DOHH2 (cell line): ENCODE measurements at regions not wholly inside any gene's neighbourhood (a gene's known extent, or its start where the extent isn't known, plus 50 kb on each side); places are given as distances from the start of the nearest gene placed in this dataset.

Experiments
- H3F3A ChIP-seq: fragments of 200-600 bp; sonication (generic), shearing (Covaris generic); 2 replicates; pipeline ENCODE4 v1.6.0; 2016; ENCODE audit warnings: antibody characterized with exemption, mild to moderate bottlenecking; ENCODE audit not compliant: control insufficient read depth, insufficient read depth
- H3K27ac ChIP-seq: fragments of 200-600 bp; sonication (generic); 2 replicates; pipeline ENCODE4 v1.5.1; 2014; ENCODE audit warnings: low read depth, mild to moderate bottlenecking, low read length, moderate library complexity
- H3K27me3 ChIP-seq: fragments of 200-600 bp; sonication (generic); 2 replicates; pipeline ENCODE4 v1.6.1; 2014; ENCODE audit warnings: mild to moderate bottlenecking, low read length, mixed read lengths; ENCODE audit not compliant: control insufficient read depth
- H3K36me3 ChIP-seq: fragments of 200-600 bp; sonication (generic); 2 replicates; pipeline ENCODE4 v1.6.1; 2014; ENCODE audit warnings: mild to moderate bottlenecking, low read length, moderate library complexity, mixed read lengths; ENCODE audit not compliant: control insufficient read depth
- H3K4me1 ChIP-seq: fragments of 200-600 bp; sonication (generic); 2 replicates; pipeline ENCODE4 v1.6.1; 2014; ENCODE audit warnings: mild to moderate bottlenecking, low read length, mixed read lengths; ENCODE audit not compliant: control insufficient read depth
- H3K4me2 ChIP-seq: fragments of 200-600 bp; sonication (generic); 2 replicates; pipeline ENCODE4 v1.6.0; 2014; ENCODE audit warnings: mild to moderate bottlenecking, low read length, moderate library complexity
- H3K4me3 ChIP-seq: fragments of 200-600 bp; sonication (generic); 2 replicates; pipeline ENCODE4 v1.5.1; 2014; ENCODE audit warnings: mild to moderate bottlenecking, low read length, mixed read lengths
- H3K79me2 ChIP-seq: fragments of 200-600 bp; sonication (generic); 2 replicates; pipeline ENCODE4 v1.6.1; 2014; ENCODE audit warnings: mild to moderate bottlenecking, low read length, mixed read lengths; ENCODE audit not compliant: control insufficient read depth
- H3K9me2 ChIP-seq: fragments of 200-600 bp; sonication (generic); replicated peaks from 2 replicates; pipeline ENCODE4 v1.6.1; 2014; ENCODE audit warnings: mild to moderate bottlenecking, low read length, mixed read lengths; ENCODE audit not compliant: control insufficient read depth
- H3K9me3 ChIP-seq: fragments of 200-600 bp; sonication (generic); 2 replicates; pipeline ENCODE4 v1.6.1; 2014; ENCODE audit warnings: antibody characterized with exemption, low read length, mixed read lengths; ENCODE audit not compliant: control insufficient read depth, insufficient read depth
- H4K20me1 ChIP-seq: fragments of 200-600 bp; sonication (generic); 2 replicates; pipeline ENCODE4 v1.6.0; 2014; ENCODE audit warnings: low read depth, mild to moderate bottlenecking, antibody characterized with exemption, low read length, moderate library complexity; ENCODE audit not compliant: control insufficient read depth, insufficient read depth
- EZH2phosphoT487 ChIP-seq: fragments of 200-600 bp; sonication (generic); IDR thresholded peaks from 2 replicates; pipeline ENCODE4 v1.6.1; 2017; ENCODE audit warnings: borderline replicate concordance, mild to moderate bottlenecking, antibody characterized with exemption, low read length, moderate library complexity, mixed read lengths
- TF ChIP-seq, protein P1 (sequence below): fragments of 200-600 bp; sonication (generic); IDR thresholded peaks from one replicate; pipeline ENCODE4 v1.5.1; 2014; ENCODE audit warnings: antibody characterized with exemption, mild to moderate bottlenecking, low read depth, low read length; ENCODE audit not compliant: poor library complexity, severe bottlenecking

DNA sequence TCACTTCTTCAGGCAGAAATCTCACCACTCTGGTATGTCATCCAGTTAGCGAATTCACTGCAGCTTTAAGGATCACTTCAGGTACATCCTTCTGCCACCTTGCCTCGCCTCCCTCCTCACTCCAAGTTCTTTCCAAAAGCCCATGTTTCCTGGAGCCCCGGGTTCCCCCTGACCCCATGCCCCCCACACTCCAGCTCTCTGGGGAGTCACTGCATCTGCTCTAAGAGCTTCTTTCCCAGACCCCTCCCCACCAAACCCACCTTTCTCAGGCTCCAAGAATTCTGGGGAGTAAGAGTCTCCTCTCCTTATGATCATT is 969.5 kb upstream of the ZNF722 start:
- TF ChIP-seq EZH2phosphoT487 = no peak
- TF ChIP-seq, protein P1, sequence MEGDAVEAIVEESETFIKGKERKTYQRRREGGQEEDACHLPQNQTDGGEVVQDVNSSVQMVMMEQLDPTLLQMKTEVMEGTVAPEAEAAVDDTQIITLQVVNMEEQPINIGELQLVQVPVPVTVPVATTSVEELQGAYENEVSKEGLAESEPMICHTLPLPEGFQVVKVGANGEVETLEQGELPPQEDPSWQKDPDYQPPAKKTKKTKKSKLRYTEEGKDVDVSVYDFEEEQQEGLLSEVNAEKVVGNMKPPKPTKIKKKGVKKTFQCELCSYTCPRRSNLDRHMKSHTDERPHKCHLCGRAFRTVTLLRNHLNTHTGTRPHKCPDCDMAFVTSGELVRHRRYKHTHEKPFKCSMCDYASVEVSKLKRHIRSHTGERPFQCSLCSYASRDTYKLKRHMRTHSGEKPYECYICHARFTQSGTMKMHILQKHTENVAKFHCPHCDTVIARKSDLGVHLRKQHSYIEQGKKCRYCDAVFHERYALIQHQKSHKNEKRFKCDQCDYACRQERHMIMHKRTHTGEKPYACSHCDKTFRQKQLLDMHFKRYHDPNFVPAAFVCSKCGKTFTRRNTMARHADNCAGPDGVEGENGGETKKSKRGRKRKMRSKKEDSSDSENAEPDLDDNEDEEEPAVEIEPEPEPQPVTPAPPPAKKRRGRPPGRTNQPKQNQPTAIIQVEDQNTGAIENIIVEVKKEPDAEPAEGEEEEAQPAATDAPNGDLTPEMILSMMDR = no peak
- Histone ChIP-seq H4K20me1 (no peaks in the 10 kb centered on the region), H3K79me2 (no peaks in the 10 kb centered on the region), H3K4me3 (no peak overlapping the region), H3K36me3 (no peaks in the 10 kb centered on the region), H3K9me3 (peaks cover 23% of the 10 kb centered on the region; the same call in 1 of the 2 replicates), H3F3A (no peaks in the 10 kb centered on the region), H3K27me3 (no peaks in the 10 kb centered on the region), H3K27ac (no peak overlapping the region), H3K9me2 (no peaks in the 10 kb centered on the region), H3K4me1 (no peaks in the 10 kb centered on the region), H3K4me2 (no peak overlapping the region)

GRCh38 chr7:63030061-63030460 is 968.6 kb upstream of the ZNF722 start:
- H3K79me2 ChIP-seq = no peaks in the 10 kb centered on the region
- TF ChIP-seq, protein P1 = no peak
- no peak for TF ChIP-seq EZH2phosphoT487
- H3K27ac ChIP-seq = no peak overlapping the region
- H3K9me3 ChIP-seq = peaks cover 16% of the 10 kb centered on the region; the same call in 1 of the 2 replicates
- H3K4me1 ChIP-seq = no peaks in the 10 kb centered on the region
- H3K9me2 ChIP-seq = no peaks in the 10 kb centered on the region
- H3K4me2 ChIP-seq = no peak overlapping the region
- no peak overlapping the region for H3K4me3 ChIP-seq
- H3K36me3 ChIP-seq = no peaks in the 10 kb centered on the region
- H4K20me1 ChIP-seq = no peaks in the 10 kb centered on the region
- no peaks in the 10 kb centered on the region for H3K27me3 ChIP-seq
- H3F3A ChIP-seq = no peaks in the 10 kb centered on the region

GRCh38 chr7:63031838-63032436 is 966.7 kb upstream of the ZNF722 start:
- TF ChIP-seq, protein P1 = no peak
- no peak for TF ChIP-seq EZH2phosphoT487
- Histone ChIP-seq H3K9me2 (no peaks in the 10 kb centered on the region), H3K4me1 (no peaks in the 10 kb centered on the region), H3K9me3 (peaks cover 19% of the 10 kb centered on the region; the same call in 1 of the 2 replicates), H3K36me3 (no peaks in the 10 kb centered on the region), H3K79me2 (no peaks in the 10 kb centered on the region), H4K20me1 (no peaks in the 10 kb centered on the region), H3K27ac (no peak overlapping the region), H3K27me3 (no peaks in the 10 kb centered on the region), H3F3A (no peaks in the 10 kb centered on the region), H3K4me2 (no peak overlapping the region), H3K4me3 (no peak overlapping the region)
